Stimulated activated CD4-positive, alpha-beta T cell treated with anti-CD3 and anti-CD28 coated beads, Interleukin-12 subunit alpha, Interleukin-12 subunit beta, amount 100 ng/mL, for 48 hours (primary cell): ENCODE measurements at regions not wholly inside any gene's neighbourhood (a gene's known extent, or its start where the extent isn't known, plus 50 kb on each side); places are given as distances from the start of the nearest gene placed in this dataset.

Experiments
- DNase-seq, 3 donors: peaks; one replicate each; pipeline ENCODE4 v3.0.0-alpha.2; 2020; ENCODE audit warnings: low read depth in 2 of 3, low spot score in 1 of 3

DNA sequence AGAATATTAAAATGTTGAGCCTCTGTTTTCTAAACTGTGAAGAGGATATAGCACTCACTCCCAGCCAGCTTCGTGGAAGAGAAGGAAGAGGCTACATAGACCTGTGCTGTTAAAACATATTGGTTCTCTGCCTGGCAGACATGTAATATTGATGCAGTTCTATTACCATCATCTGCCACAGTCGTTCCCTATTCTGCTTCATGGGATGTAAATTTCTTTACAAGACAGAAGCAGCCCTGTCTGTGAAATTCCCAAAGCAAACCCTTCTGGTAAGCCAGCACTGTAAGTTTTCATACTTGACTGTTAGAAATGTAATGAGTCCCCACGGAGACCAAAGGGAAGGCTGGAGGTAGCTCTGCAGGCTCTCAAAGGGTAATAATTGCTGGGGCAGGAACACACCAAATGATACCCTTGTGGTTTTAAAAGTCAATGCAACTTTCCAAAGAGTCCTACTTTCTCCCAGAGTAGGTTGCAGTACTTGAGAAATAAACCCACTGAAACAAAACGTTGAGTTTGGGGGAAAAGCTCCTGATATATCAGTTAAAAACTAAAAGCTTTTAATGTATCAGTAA, 129.9 kb upstream of the HES1 start:
- no peak for DNase-seq

DNA sequence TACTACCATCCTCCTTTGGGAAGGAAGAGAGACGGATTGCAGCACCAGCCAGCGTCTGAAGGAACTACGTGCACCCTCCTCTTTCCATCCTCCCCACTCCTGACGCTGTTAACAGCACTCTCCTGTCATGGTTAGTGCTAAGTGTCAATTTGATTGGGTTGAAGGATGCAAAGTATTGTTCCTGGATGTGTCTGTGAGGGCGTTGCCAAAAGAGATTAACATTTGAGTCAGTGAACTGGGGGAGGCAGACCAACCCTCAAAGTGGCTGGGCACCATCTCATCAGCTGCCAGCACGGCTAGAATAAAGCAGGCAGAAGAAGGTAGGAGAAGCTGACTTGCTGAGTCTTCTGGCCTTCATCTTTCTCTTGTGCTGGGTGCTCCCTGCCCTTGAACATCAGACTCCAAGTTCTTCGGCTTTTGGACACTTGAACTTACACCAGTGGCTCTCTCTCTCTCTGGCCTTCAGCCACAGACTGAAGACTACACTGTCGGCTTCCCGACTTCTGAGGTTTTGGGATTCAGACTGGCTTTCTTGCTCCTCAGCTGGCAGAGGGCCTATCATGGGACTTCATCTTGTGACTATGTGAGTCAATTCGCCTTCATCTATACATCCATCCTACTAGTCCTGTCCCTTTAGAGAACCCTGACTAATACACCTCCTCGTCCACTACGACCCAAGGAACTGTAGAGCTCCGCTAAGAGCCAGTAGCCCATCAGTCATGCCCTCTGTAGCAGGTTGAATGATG, 128.2 kb upstream of the HES1 start:
- no peak for DNase-seq

DNA sequence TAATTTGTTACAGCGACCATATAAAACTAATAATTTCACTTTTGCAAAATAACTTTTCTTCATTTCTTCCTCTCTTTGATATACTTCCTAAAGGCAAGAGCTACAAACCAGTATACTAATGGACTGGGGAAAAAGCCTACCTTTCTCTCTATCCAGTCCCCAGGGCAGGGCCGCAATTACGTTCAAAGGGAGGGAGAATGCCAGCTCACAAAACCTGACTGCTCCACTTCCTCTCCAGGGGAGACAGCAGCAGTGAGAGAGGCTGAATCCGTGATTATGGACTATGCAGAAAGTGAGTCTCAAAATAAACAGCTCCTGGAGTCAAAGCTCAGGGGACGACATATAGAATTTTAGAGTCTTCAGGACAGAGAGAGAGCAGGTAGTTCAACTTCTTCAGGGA, 126.9 kb upstream of the HES1 start:
- no peak for DNase-seq

DNA sequence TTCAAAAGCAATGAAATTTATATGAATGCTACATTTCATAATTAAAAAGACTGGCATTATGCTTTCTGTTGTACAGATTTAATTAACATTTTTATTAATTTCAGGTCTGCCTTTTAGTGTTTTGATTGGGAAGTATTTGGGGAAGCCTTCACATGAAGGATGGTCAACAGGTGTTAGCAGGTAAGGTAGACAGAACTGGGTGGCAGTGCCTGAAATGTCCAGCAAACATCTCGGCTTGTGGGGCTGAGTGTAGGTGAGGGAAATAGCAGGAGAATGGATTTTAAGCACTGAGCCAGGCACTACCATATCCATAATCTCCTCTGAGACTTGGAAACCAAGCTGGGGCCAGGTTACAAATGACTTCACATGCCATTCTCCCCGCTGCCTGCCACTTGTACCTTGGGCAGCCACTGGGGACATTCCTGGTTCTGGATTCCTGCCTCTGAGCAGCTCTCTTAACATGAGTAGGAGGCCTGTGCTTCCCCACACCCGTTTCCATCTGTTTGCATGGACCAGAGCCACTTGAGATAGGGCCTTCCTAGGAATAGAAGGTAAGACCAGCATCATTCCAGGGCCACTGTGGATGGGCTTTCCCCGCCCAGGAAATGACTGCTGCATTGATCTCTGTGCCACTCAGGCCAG, 125.9 kb upstream of the HES1 start:
- DNase-seq: no peak

DNA sequence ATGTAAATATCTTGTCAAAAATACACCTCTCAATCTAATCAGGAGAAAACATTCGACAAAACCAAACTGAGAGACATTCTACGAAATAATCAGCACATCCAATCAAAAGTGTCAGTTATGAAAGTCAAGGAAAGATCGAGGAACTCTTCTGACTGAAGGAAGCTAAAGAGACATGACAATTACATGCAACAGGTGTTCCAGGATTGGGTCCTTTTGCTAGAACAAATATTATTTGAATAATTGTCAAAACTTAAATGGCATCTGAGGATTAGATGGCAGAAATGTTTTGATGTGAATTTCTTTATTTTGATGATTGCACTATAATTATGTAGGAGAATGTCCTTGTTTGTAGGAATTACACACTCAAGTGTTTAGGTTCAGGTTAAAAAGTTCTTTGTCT, 124.1 kb upstream of the HES1 start:
- no peak for DNase-seq

DNA sequence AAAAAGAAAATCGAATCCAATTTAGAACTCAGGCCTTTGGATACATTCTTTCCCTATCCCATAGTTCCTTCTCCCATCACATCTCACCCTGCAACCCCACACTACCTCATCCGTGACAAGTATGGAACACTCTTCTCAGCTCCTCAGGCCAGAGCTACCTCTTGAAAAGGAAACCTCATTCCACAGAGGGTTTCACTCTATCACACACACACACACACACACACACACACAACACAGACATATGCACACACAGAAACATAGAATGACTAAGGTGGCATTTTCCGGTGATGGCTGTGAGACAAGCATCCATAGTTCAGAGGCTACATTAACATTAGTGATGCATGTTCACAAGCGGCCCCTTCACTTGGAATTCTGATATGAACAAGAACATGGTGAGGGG, 122.0 kb upstream of the HES1 start:
- no peak for DNase-seq

DNA sequence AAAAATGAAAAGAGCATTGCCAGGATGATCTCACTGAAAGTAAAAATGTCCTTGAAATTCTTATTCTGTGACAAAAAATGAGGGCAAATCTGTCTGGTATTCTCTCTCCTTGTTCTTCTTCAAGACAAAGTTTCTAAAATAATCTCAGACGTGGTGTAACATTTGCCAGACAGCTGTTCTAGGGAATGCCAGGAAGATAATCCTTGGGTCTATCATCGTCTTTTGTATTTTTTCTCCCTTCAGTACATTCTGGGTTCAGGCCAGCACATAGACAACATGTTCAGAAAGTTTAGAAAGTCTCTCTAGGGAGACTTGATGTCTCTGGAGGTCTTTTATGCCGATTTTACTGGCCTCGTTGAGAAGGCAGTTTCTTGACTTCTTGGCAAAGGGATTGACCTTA, 121.2 kb upstream of the HES1 start:
- no peak for DNase-seq

DNA sequence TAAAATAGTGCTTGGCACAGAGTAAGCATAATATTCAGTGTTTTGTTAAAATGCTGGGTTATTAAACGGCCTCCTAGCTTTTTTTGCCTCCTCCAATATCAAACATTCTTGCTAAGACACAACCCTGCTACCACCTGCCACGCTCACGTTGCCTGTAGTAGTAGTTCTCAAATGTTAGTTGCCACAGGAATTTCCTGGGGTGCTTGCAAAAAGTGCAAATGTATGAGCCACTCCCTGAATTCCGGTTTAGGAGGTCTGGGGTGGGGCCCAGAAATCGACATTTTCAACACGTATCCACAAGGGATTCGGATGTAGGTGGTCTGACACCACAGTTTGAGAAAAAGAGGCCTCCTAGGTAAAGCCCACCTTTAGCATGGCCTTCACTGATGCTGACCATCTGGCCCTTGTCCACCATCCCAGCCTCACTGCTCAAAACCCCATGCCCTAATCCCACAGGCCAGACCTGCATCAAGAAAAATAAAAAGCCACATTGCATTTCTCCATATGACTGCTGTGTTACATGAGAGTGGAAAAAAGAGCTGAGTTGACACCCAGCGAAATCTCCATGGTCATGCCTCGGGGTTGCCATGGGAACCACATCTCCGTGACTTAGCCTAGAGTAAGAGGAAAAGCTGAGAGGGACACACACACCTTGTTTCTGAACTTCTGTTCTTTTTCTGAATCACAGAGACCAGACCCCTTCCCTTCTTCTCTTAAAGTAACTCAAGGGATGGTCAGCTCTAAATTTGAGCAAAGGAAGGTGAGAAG, 116.4 kb upstream of the HES1 start:
- DNase-seq: no peak

DNA sequence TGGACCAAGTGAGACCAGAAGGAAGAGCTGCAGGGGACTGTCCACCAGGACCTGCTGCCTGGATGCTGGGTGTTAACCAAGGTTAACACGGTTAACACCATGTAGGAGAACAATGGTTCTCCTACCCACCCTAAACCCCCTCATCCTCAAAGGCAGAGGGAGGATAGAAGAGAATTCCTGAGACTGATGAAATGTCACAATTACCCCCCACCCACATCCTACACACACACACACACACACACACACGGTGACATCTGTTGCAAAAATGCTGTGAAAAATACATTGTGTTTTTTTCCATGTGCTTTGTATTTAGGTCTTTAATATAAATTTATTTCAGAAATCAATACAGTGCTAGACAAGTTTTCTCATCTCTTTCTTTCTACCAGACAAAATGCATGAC, 113.9 kb upstream of the HES1 start:
- DNase-seq: no peak

DNA sequence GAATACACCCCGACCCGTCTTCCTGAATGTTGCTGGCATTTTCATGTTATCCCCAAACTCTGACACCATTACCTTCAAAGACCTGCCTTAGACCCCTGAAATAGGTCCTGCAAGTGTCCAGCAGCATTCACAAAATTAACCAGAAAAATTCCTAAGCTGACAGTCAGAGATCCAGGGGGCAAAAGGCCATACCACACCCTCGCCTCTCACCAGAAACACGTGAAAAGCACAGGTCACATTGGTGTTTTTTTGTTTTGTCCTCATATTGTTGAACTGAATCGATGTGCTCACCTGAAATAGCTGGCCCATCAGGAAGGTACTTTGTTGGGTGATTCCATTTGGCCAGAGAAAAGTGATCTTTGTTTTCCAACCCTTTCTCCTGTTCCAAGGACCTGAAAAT, 113.1 kb upstream of the HES1 start:
- DNase-seq: no peak

DNA sequence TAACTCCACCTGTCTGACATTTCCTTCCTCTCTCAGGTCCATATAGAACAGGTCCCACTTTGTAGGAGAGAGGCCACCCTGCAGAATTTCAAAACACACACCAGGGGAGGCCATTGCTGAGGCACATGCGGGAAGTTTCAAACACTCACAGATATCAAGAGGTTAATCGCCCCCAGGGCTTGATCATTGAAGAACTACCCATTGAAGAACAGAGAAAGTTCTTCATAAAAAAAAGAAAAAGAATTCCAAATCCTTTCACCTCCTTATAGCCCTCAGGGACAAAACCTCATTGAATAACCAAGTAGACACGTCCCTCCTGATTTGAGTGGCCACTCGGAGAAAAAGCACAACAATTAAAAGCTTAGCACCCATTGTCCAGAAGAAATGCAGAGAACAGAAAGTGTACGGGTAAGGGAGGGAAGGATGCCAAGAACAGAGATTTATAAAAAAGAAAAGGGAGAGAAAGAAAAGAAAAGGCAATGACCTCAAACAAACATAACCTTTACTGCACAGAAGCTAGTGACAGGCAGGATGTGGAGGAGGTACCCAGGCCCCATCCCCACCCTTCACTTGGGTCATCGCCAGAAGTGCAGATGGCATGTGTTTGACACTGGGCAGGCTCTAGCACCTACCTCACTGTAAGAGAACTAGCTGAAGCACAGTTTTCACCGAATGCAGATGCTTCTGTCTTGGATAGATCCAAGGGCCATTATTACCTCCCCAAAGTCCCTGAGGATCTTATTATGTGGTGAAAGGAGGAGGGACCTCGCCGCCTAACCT, 112.3 kb upstream of the HES1 start:
- no peak for DNase-seq

DNA sequence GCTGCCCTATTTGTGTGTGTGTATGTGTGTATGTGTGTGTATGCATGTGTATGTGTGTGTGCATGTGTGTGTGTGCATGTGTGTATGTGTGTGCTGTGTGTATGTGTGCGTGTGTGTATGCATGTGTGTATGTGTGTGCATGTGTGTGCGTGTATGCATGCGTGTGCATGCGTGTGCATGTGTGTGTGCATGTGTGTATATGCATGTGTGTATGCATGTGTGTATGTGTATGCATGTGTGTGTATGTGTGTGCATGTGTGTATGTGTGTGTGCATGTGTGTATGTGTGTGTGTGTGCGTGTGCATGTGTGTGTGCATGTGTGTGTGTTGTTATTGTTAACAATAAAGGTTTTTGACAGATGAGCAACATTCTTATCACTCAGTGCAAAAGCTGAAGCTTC, 110.8 kb upstream of the HES1 start:
- DNase-seq: no peak

DNA sequence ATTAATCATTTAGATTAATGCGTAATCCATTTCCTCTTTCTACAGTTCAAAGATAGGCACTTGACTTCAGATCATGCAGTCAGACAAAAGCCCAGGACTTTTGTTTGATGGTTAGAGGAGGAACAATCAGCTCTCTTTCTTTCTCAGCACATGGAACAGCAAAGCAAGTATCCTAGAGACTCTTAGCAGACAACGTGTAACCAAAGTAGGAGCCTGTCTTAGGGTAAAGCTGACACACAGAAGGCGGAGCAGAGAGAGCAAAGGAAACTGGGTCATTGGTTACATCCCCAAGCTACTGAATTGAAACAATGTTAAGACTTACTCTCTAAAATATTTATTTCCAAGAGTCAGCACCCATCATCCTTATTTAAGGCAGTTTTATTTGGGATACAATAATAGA, 110.0 kb upstream of the HES1 start:
- DNase-seq: no peak

DNA sequence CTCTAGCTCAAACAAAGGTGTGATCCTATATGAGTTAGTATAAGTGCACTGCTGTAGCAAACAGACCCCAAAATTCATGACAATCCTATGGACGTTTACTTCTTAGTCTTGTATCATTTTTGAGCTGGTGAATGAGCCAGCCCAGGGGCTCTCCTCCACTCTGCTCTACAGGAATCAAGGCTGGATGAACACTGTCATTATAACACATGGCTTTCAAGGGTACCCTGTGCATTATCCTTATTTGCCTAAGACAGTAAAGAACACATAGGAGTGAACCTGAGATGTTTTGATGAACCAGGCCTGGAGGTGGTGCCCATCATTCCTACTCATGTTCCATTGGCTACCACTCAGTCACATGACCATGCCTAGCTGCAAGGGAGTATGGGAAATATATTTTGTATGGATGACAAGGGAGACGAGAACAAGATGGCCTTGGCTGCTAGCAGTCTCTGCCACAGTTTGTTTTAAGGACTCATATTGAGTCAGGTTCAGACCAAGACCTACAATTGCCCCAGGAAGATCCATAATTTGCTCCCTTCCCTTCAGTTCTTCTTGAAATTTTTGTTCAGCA, 107.4 kb upstream of the HES1 start:
- no peak for DNase-seq

DNA sequence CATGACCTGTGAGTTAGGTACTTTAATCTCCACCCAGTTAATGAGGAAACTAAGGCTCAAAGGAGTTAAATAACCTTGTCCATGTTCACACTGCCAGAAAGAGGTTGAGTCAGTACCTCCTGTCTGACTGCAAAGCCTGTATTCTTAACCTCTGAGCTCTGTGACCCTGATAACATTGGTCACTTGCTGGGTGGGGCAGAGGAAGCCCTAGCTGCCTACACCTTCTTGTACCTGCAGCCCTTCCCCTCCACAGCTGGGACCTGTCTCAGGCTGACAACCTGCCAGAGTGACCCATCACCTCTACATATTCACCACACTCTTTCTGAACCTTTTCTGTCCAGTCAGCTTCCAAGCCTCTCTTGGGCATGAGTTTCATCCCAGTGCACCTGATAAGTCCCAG, 106.1 kb upstream of the HES1 start:
- no peak for DNase-seq

DNA sequence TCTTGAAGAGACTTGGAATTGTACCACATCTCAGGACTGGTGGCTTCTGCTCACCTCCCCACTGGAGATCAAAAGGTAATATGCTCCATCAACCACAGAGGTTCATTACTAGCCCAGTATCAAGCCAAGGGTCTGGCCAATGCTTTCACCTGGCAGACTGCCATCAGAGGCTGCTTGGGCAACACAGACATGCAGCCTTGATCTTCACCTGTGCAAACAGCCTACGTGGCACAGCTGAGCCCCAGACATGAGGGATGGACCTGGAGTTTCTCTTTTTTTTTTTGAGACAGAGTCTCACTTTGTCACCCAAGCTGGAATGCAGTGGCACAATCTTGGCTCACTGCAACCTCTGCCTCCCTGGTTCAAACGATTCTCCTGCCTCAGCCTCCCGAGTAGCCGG, 105.6 kb upstream of the HES1 start:
- DNase-seq: no peak

DNA sequence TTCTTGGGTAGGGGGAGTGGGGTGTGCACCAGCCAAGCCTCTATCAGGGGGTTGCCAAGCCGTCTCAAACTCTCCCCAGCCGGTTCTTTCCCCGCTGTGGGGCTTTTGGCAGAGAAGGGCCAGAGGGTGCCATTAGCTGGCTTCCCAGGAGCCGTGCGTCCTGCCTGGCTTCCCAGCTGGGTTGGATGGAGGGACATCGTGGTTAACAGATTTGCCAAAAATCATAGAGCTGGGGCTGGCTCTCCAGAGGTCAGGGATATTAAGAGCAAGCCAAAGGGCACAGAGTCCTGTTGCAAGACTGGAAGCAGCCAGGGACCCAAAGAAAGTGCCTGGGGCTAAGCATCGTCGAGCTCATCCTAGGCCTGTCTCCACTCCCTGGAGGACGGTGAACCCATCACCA, 104.6 kb upstream of the HES1 start:
- DNase-seq: no peak

DNA sequence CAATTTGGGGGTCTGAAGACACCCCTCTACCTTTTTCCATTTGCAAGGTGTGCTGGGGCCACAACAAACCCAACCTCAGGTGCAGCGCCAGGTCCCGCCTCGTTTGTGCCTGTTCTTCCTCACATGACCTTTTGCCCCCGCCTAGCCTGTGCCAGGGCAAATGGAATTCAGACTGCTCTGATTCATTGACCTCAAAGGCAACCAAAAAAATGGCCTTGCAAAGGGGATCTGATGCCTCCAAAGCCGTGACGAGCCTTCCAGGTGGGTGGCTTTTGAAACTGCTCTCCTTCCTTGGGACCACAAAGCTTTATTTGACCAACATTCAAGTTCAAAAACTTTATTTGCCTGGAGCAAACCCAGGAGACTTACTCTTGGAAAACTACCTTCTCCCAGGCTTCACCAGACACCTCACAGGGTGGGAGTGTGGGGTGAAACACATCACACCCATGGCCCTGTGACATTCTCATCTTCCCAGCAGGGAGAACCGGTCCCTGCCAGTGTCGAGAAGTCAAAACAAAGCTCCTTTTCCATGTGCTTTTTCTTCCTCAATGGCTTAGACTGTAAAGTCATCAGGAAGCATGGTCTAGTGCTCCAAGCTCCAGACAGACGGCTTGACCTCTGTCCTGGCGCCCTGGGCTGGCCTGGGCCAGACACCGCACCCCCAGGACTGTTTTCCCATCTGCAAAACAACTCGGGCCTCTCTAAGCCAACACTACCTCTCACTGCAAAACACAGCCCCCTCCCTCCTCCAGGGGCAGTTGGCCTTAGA, 103.9 kb upstream of the HES1 start:
- DNase-seq: no peak

DNA sequence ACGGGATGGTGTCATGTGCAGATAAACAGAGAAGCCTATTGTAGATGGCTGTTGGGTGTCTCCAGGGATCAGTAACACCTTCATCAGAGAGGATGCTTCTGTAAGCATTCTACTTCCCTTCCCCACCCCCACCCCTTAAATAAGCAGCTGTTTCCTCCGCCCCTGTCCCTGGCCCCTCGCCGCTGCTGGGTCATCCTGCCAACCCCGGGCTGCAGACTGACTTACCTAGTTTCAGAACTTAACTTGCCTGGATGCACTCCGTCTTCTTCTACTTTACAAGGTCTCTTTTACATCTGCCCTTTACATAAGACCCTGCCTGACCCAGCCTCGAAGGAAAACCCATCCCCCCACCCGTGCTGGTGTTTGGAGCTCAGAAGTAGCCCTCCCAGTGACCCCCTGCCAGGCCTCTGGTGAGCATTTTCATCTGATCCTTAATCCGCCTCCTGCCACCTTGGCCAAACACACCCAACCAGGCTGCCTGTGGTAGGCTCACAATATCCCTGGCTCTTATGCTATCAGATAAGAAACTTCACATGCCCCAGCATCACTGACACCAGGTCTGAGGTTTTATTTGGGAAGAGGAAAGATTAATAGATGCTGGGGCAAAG, 103.0 kb upstream of the HES1 start:
- no peak for DNase-seq
